Hematopoietic multipotent progenitor cell treated with erythropoietin and hydrocortisone succinate and interleukin-3 and kit ligand, for 17 days (in vitro differentiated cells): ENCODE measurements at regions not wholly inside any gene's neighbourhood (a gene's known extent, or its start where the extent isn't known, plus 50 kb on each side); places are given as distances from the start of the nearest gene placed in this dataset.

Source experiments
- DNase-seq: peaks from one replicate; pipeline ENCODE4 v3.0.0-alpha.2; 2015; ENCODE audit warnings: low spot score

DNA sequence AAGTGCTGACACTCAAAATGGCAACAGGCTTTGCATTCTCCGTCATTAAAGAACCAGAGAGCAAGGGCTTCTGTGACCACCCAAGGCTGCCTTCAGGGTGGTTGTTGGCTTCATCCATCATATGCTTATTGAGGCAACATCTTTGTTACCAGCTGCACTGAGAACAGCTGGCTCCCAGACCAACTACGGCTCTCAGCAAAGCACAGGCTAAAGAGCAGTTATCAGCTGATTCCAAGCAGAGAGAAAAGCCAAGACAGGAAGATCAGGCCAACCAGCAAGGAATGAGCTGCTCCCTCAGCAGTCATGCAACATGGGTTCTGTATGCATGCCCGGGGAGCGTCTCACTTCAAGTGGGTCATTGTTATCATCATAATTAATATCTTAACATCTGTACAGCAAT, 358.9 kb downstream of the ACTL7B start:
- no peak for DNase-seq

DNA sequence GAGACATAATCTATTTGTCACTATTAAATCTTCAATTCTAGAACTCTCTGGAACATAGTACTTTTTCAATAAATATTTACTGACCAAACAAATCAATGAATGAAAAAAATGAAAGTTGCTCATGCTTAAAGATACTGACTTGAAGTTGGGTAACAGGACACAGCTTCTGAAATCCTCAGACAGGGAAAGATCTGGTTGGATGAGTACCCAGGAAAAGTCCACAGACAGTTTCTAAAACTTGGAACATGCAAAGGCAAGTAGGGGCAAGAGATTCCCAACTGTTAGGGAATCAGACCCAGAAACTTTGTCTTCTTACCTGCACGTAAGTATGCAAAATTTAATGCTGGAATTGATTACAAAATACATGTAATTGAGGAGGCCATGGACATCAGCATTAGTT, 366.2 kb downstream of the ACTL7B start:
- DNase-seq, result no peak

DNA sequence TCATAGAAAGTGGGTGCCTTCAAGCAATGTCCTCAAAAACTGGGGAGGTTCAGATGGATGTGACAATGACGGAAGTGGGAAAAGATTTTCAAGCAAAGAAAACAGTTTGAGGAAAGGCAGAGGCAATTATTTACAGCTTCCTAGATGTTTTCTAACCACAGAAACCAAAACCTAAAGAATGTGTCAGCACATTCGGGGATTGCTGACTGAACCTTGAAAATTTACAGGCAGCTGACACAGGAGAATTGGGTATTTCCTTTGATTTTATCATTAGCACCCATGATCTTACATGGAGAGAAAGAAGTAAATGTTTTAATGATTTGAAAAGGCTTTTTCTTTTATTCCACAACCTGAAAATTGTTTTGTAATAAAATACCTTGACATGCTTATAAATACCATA, 369.0 kb downstream of the ACTL7B start:
- no peak for DNase-seq

DNA sequence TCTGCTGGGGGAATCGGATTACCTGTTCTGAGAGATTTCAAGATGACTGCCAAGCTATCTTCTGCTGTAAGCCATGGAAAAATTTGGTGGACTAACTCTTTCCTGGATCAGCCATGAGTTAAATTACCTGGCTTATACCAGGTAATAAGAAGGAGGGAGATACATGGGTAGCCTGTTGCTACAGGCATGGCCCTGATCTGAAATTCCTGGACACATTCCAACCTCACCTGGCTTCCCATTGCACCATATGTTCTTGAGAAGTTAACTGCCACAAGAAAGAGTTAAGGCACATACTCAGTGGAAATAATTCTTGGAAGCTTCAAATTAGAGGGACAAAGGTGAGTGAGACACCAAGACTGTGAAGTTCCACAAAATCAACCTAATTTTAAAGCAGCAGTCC, 371.3 kb downstream of the ACTL7B start:
- DNase-seq, result no peak

DNA sequence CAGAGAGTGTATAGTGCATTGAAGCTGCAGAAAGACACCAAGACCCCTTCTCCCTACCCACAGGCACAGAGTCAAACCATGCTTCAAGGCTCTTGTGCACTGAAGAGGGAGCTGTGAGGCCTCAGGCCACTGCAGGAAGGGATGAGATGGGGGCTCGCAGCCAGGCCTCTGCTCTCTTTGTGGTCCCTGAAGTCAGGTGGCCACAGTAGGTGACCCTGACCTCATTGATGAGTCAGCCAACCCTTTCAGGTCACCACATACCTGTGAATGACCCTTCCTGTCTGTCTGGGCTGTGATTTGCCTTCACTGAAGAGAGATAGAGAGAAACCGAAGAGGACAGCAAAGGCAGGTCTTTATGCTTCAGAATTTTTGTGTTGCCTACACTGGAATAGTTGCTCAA, 372.1 kb downstream of the ACTL7B start:
- no peak for DNase-seq

DNA sequence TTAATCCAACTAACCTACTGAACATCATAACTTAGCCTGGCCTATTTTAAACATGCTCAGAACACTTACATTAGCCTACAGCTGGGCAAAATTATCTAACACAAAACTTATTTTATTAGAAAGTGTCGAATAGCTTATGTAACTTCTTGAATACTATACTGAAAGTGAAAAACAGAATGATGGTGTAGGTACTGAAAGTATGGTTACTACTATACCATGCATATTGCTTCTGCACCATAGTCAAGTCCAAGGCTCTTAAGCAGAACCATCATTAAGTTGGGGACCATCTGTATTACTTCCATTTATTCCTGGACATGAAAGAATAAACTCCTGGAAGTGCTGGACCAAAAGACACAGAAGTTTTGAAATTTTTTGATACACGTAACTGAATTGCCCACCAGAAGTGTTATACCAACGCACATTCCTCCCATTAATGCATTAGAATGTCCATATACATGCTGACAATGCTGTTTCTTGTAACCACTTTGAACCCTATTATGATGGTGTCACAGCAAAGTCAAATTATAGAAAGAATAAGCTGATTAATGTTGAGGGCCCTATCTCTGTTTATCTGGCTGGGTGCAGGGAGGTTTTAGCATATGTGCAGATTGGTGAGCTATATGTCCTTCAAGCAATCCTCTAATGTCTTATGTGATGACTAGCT, 375.7 kb downstream of the ACTL7B start:
- no peak for DNase-seq

DNA sequence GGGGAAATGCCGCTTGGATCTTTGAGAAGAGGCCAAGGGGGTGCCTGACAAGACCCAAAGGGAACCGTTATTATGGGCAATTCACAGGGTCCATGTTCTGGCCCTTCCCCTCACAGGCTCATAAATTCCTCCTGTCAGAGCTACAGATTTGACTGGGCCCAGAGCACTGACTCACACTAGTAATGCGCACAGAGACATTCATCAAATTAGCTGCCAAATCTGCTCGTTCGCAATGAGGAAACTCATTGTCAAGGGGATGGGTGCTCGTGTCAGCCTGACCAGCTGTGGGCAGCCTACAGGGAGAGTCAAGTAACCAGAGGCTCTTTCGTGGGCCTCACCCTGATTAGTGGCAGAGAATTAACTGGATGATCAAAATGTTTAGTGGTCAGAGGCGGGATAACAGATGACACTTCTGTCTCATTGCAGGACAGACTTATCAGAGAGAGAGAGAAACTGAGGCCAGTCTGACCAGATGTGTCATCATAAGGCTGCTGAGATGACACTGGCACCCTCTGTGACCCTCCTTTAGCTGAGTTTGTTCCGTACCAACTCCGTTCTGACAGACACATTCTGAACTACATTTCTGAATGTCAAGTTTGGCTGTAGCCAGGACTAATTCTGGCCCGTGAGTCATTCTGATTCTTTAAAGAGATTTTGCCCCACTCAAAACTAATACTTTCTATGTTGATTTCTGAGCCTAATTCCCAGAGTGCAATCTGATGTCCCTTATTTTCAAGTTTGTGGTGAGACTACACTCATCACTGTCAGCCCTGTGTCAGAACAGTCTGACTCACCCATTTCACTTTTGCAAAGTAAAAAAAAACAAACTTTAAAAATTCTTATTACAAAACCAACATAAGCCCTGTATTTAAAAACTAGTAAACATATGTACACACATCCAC, 377.1 kb downstream of the ACTL7B start:
- DNase-seq, result no peak

DNA sequence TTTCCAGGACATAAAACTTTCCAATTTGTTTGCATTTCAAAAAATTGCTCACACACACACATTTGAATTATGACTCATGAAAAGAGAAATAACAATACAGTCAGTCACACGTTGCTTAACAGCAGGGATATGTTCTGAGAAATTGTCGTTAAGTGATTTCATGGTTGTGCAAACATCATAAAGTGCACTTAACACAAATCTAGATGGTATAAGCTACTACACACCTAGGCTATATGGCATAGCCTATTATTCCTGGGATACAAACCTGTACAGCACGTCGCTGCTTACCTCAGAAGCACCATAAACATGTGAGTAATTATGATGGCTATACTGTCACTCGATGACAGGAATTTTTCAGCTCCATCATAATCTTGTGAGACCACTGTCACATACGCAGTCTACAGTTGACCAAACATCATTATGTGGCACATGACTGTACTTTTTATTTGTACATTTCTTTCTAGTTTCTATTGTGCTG, 378.2 kb downstream of the ACTL7B start:
- DNase-seq, result no peak

DNA sequence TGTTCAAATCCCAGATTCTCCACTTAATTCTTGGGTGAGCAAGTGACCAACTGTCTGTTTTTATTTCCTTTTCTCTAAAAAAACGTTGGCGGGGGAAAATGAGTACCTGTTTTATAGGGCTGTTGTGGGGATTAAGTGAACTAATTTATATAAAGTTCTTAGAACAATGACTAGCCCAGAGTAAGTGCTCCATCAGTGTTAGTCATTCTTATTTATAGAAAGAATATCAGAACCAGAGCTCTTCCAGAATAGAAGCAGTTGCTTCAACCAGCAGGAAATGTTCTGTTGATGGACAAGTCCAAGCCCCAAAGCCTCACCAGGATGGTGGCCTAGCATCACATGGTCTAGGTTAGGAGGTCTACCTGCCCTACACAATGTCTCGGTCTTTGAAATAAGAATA, 379.2 kb downstream of the ACTL7B start:
- DNase-seq, result no peak

DNA sequence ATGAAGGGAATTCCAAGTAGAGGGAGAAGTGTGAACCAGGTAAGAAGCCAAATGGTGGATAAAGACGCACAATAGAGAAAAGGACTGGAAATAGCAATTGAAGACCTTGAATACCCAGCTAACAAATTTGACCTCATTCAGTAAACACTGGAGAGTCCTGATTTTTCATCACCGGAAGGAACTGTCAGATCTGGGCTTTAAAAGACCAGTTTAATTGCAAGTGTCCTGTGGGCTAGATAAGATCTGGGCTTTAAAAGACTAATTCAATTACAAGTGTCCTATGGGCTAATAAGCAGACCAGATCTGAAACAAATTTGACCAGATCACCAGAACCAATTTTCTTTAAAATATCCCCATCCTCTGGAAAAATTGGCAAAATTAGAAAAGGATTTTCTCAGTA, 380.0 kb downstream of the ACTL7B start:
- DNase-seq, result no peak

DNA sequence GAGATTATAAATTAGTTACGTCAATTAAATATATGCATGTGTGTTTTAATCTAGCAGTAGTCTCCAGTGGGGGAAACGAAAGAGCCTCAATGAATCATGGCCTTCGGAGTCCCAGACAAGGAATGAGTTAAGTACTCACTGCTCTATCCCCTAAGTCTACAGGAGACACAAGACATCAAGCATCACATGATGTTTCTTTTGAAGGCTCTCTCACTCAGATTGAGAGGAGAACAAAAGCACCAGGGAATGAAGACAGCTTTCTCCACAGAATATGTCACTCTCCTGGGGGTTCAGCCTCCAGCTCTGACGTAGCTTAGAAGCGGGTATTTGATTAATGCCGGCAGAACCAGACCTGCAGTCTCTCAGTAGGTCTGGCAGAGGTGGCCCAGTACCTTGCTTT, 381.4 kb downstream of the ACTL7B start:
- no peak for DNase-seq

DNA sequence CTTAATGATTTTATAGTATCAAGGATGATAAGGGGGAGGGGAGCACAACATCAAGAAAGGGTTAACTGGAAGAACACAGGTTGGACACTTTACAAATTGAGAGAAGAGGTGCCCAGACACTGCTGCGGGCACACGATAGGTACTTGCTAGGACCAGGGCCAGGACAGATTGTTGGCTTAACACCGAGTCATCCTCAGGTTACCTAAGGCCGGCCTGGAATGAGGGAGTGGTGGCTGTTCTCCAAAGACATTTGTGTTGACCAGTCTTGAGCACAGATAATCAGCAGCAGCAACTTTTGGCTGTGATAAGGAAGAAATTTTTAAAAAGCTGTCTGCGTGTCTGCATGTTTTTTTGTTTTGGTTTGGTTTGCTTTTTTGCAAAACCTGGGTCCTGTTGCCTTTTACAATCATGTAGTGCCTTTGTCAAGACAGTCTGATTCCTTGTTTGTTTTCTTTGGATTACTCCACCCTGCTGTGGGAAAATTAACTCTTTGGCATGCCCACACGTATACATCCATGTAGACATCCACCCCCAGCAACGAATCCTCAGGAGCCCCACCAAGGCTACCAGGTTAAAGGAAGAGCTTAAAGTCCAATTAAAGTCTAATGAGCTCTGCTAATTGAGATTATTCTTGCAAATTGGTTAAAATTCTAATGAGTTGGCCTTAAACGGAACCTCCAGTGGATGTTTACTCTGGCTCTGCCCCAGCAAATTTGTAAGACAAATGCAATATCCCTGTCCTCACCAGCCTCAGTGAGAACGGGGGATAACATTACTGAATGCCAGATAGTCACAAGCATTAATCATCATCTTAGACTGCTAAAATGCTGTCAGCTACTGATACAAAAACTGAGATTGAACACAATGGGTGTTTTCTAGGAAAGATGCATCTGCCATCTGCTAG, 382.3 kb downstream of the ACTL7B start:
- DNase-seq, result no peak

DNA sequence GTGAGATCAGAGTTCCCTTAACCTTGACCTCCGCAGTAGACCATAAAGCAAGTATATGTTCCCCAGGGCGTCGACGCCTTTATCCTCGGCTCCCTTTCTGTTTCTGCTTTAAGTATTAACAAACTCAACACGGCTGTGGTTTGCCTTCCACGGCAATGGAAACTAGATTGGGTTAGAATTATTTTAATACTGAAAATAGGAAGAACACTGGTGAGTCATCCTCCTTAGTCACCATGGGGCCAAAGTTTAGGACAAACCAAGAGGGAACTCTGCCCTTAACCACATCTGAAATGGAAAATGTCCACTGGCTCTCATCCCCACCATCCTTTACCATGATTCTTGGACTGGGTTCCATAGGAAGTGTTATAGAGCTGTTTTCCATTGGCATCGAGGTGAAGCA, 386.1 kb downstream of the ACTL7B start:
- no peak for DNase-seq

DNA sequence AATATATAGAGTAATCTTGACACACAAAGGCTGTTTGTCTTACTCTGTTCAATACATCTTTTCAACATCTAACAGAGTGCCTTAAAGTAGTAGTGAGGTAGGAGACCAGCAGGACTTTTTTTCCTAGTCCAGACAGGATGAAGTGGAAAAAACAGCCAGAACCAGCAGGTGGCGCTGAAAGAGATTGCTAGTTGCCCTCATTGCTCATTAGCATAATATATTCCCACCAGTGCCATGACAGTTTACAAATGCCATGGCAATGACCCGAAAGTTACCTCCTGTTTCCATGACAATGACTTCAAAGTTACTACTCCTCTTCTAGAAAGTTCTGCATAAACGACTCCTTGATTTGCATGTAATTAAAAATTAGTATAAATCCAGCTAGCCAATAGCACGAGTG, 387.4 kb downstream of the ACTL7B start:
- DNase-seq, result peak; percentile 33

DNA sequence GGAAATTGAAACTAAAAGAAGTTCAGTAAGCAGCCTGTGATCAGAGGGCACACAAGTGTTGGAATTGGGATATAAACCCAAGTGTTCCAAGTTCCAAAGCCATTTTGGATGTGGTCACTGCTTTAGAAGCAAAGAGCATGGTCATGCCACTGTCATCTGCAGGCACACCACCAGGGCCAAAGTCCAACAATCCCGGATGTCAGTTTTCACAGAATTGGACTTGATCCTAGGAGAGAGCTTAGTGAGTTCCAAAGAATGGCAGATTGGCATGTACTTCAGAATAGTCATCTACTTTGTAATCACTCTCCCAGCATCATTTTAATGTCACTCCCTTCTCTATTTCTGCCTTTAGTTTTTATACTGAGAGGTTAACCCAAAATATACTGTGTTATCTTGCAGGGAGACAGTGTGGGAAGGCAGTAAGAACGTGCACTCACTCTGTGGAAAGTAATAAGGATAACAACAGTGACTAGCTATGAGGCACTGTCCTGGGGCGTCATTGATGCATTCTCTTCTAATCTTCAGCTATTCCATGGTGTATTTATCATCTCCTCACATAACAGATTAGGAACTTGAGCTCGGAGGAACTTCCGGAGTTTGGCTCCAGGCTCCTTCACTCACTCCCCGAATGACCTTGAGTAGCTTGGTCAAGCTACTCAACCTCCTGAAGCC, 388.0 kb downstream of the ACTL7B start:
- DNase-seq, result no peak

DNA sequence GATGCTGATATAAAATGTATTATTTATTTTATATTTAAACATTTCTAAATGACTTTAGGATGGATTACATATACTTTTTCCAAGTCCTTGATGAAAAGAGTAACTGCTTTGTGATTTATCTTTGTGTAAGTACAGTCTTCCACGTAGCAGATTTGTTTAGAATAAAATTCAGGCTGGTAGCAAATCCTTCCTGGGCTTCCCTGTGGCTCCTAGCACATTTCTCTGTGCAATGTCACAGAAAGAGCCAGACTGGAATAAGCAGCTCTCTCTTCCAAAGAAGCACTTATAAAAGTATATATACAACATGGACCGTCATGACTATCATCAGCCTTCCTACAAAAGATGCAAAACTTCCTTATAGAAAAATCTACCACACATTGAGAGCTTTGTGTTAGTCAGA, 388.6 kb downstream of the ACTL7B start:
- no peak for DNase-seq

DNA sequence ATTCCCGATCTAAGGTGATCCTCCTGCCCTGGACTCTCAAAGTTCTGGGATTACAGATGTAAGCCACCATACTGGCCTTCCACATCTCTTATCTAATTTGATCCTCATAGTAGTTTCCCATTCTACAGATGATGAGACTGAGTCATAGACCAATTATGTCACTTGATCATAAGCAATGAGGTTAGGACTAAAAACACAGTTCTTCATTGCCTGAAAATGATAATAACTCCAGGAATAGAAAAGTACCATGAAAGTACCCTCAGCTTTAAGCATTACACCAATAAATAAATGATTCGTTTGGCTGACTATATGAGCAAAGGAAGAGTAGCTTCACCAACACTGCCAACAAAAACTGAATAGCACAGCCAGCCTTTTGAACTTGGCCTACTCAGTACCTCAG, 389.5 kb downstream of the ACTL7B start:
- no peak for DNase-seq

DNA sequence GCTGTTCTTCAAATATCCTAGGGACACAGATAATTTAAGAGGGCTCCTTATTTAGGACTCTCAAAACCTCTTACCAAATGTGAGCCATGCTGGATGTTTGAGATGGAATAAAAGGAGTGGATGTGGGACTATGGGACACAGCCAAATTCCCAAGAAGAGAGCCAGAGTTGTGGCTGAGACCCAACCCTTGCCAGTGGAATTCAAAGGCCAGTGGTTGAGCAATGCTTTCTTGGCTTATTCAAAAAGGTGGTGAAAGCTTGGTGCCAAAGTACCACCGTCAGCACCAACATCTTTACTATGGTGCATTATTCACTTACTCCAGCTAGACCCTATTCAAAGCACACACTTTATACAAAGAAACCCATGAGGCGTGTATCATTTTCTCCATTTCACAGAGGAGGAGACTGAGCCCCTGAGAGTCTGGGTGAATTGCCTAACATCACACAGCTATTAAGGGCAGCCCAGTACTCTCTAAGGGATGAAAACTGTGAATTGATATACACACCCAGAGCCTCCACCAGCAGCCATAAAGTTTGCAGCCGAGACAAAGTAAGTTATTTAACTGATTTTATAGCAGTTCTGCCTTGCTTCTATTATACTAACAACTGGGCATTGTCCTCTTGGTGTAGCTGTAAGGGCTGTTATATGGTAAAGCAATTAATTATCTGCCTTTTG, 391.7 kb downstream of the ACTL7B start:
- DNase-seq, result no peak

DNA sequence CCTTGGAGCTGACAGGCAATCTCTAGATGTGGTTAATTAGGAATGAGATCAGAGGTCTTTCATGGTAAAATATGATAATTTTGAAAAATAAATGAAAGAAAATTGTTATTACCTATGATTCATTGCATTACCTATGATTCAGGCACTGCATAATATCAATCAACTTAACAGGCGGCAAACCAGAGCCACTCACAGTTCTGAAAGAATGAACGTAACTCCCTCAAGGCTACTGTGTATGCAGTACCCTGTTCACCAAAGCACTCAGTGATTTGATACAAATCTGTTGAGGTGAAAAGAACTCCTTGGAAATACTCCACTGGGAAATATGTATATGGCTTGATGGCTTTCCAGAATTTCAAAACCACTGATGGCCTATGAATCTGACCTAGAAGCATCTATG, 398.9 kb downstream of the ACTL7B start:
- no peak for DNase-seq

DNA sequence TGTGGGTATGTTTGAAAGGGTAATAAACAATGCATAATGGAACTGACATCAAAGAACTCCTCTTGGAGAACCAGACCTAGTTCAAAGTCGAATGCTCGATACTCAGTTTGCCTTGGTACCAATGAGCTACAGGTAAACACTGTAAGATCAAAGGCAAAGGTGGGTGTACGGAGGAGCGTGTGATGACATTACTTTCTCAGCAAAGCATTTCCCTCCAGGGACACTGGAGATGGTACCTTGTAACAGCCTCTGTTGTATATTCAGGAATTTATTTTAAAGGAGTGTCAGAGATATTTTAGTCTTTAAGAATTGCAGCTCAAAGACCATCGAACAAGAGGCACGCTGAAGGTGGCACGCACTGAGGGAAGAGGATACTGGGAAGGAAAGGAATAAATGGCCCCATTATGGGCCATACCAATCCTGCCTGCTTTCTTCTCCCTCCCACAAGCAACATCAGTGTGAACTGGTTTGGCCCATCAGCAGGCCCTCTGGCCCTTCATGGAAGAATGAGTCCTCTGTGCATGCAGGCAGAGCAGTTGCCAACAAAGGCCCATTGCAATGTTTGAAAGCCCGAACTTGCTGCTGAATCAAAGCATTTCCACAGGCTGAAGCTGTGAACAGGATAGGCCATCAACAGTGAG, 410.2 kb downstream of the ACTL7B start:
- no peak for DNase-seq
